Left ventricle myocardium inferior (tissue), 1 donor: ENCODE measurements at regions not wholly inside any gene's neighbourhood (a gene's known extent, or its start where the extent isn't known, plus 50 kb on each side); places are given as distances from the start of the nearest gene placed in this dataset.

Source experiments
- DNase-seq: peaks from one replicate; pipeline ENCODE4 v3.0.0-alpha.2; 2020
- H3K27ac ChIP-seq: fragments of 200-600 bp; replicated peaks from 2 replicates; pipeline ENCODE4 v1.8.0; 2021
- H3K27me3 ChIP-seq: fragments of 200-600 bp; 2 replicates; pipeline ENCODE4 v1.8.0; 2021; ENCODE audit warnings: low read depth
- H3K36me3 ChIP-seq: fragments of 200-600 bp; 2 replicates; pipeline ENCODE4 v1.8.0; 2021
- H3K4me1 ChIP-seq: fragments of 200-600 bp; 2 replicates; pipeline ENCODE4 v1.8.0; 2021
- H3K4me3 ChIP-seq: fragments of 200-600 bp; 2 replicates; pipeline ENCODE4 v1.8.0; 2021; ENCODE audit warnings: mild to moderate bottlenecking, moderate library complexity
- H3K9me3 ChIP-seq: fragments of 200-600 bp; replicated peaks from 2 replicates; pipeline ENCODE4 v1.8.0; 2021
- CTCF ChIP-seq: fragments of 200-600 bp; IDR thresholded peaks from 2 replicates; pipeline ENCODE4 v1.8.0; 2021; ENCODE audit warnings: antibody characterized with exemption, mild to moderate bottlenecking, borderline replicate concordance
- intact Hi-C: fragments of 100-400 bp; cut with micrococcal nuclease; formaldehyde crosslinking; loops from one replicate; pipeline ENCODE4 v1.11.0; 2022
- donor health status: DM: no; HTN: yes; CAD: no; lungs with severe emphysema.

- no peaks in the 10 kb centered on the region for H3K36me3 ChIP-seq
- no peak overlapping the region for H3K4me3 ChIP-seq
- TF ChIP-seq CTCF, result no peak
- DNase-seq, result no peak
- no peaks in the 10 kb centered on the region for H3K9me3 ChIP-seq
- no peak overlapping the region for H3K27ac ChIP-seq
- intact Hi-C loops, result no loop called here
- H3K4me1 ChIP-seq, result peaks cover 31% of the 10 kb centered on the region
- H3K27me3 ChIP-seq, result no peaks in the 10 kb centered on the region
These were observed 156.5 kb upstream of the AGR3 start for GRCh38 chr7:17038160-17038782.

GRCh38 chr7:17038783-17039170, 157.0 kb upstream of the AGR3 start:
- no peak for DNase-seq
- H3K9me3 ChIP-seq, result no peaks in the 10 kb centered on the region
- H3K4me1 ChIP-seq, result peaks cover 33% of the 10 kb centered on the region
- no peaks in the 10 kb centered on the region for H3K36me3 ChIP-seq
- no peaks in the 10 kb centered on the region for H3K27me3 ChIP-seq
- H3K4me3 ChIP-seq, result no peak overlapping the region
- intact Hi-C loops, result no loop called here
- no peak overlapping the region for H3K27ac ChIP-seq
- TF ChIP-seq CTCF, result no peak

DNA sequence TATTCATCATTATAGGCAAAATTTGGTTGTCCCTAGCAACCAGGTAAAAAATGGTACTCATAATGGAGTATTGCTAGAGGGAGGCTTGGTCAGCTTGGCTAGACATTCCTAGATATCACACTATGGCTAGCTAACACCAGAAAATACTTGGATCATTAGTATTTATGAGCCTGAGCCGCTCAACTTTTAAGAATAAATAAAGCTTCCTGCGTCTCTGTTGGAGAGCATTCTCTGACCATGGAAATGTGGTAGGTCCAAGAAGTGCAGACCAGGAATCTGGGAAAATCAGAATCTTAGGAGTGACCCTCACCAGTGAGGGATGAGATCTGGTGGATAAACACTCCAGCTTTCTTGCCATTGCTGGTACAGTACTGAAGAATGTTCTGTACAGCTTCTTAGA, 157.6 kb upstream of the AGR3 start:
- intact Hi-C loops, result no loop called here
- DNase-seq, result no peak
- Histone ChIP-seq H3K9me3 (no peaks in the 10 kb centered on the region), H3K27ac (no peak overlapping the region), H3K4me3 (no peak overlapping the region), H3K36me3 (no peaks in the 10 kb centered on the region), H3K4me1 (peaks cover 33% of the 10 kb centered on the region), H3K27me3 (no peaks in the 10 kb centered on the region)
- no peak for TF ChIP-seq CTCF

- peaks cover 33% of the 10 kb centered on the region for H3K4me1 ChIP-seq
- H3K4me3 ChIP-seq, result no peak overlapping the region
- no peaks in the 10 kb centered on the region for H3K36me3 ChIP-seq
- no peaks in the 10 kb centered on the region for H3K27me3 ChIP-seq
- intact Hi-C loops, result no loop called here
- H3K27ac ChIP-seq, result peak overlapping the region; percentile 58
- no peak for TF ChIP-seq CTCF
- DNase-seq, result no peak
- no peaks in the 10 kb centered on the region for H3K9me3 ChIP-seq
These were observed 158.9 kb upstream of the AGR3 start for GRCh38 chr7:17040716-17041115.

DNA sequence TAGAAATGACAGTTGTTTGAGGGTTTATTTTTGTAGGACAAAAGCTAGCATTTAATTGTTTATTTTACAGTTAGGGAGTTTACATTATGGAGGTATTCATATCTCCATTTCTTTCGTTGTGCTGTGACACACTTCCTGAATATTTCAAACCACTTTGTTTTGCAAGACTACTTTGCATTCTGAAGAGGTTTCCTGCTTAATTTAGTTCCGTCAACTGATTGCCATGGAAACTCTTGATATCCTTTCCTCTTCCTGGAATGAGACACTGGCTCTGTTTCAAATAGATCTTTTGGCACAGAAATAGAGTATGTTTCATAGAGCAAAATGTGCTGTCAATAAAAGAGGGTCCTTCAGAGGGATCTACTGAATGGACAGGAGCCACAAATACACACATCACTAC, 159.5 kb upstream of the AGR3 start:
- no peaks in the 10 kb centered on the region for H3K27me3 ChIP-seq
- TF ChIP-seq CTCF, result no peak
- peak overlapping the region; percentile 58 for H3K27ac ChIP-seq
- H3K4me1 ChIP-seq, result peaks cover 33% of the 10 kb centered on the region
- no peaks in the 10 kb centered on the region for H3K9me3 ChIP-seq
- H3K4me3 ChIP-seq, result no peak overlapping the region
- DNase-seq, result no peak
- intact Hi-C loops, result no loop called here
- no peaks in the 10 kb centered on the region for H3K36me3 ChIP-seq
